Upper lobe of left lung (tissue), 4 donors: ENCODE measurements at regions not wholly inside any gene's neighbourhood (a gene's known extent, or its start where the extent isn't known, plus 50 kb on each side); places are given as distances from the start of the nearest gene placed in this dataset.

Experiments used
- POLR2A ChIP-seq, 4 donors: fragments of 450-650 bp; IDR thresholded peaks; one replicate each; pipeline ENCODE4 v1.5.1; 2016 to 2017; ENCODE audit warnings: antibody characterized with exemption in 4 of 4, mild to moderate bottlenecking in 2 of 4
- TF ChIP-seq, protein P1 (sequence below), 6 experiments: fragments of 450-650 bp in 4 of 6; fragments of 200-600 bp in 2 of 6; sonication (generic) in 2 of 6; IDR thresholded peaks; one replicate each; pipeline ENCODE4 v1.5.1; 2016 to 2019; ENCODE audit warnings: antibody characterized with exemption in 6 of 6

- TF ChIP-seq POLR2A (IDR thresholded peaks at IDR 0.05), result no peak
- TF ChIP-seq, protein P1, sequence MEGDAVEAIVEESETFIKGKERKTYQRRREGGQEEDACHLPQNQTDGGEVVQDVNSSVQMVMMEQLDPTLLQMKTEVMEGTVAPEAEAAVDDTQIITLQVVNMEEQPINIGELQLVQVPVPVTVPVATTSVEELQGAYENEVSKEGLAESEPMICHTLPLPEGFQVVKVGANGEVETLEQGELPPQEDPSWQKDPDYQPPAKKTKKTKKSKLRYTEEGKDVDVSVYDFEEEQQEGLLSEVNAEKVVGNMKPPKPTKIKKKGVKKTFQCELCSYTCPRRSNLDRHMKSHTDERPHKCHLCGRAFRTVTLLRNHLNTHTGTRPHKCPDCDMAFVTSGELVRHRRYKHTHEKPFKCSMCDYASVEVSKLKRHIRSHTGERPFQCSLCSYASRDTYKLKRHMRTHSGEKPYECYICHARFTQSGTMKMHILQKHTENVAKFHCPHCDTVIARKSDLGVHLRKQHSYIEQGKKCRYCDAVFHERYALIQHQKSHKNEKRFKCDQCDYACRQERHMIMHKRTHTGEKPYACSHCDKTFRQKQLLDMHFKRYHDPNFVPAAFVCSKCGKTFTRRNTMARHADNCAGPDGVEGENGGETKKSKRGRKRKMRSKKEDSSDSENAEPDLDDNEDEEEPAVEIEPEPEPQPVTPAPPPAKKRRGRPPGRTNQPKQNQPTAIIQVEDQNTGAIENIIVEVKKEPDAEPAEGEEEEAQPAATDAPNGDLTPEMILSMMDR (IDR thresholded peaks at IDR 0.05), result no peak
Measured at GRCh38 chr5:118578093-118578492, 410.3 kb downstream of the DTWD2 start.
